Erythroblast (primary cell): ENCODE measurements at regions not wholly inside any gene's neighbourhood (a gene's known extent, or its start where the extent isn't known, plus 50 kb on each side); places are given as distances from the start of the nearest gene placed in this dataset.

ENCODE experiments used
- GATA1 ChIP-seq: IDR thresholded peaks from 2 replicates; pipeline ENCODE4 v1.6.1; 2011; ENCODE audit warnings: low read depth, mild to moderate bottlenecking, control low read depth, low read length, moderate library complexity
- POLR2A ChIP-seq: IDR thresholded peaks from 2 replicates; pipeline ENCODE4 v1.6.1; 2011; ENCODE audit warnings: mild to moderate bottlenecking, low read length

GRCh38 chr7:32248522-32248921, 178.3 kb upstream of the PDE1C start:
- TF ChIP-seq POLR2A (no peak), GATA1 (no peak)
